Activated effector memory CD4-positive, alpha-beta T cell treated with anti-CD3 and anti-CD28 coated beads, Interleukin-2, amount 50 U/mL, for 16 hours (primary cell): ENCODE measurements at regions not wholly inside any gene's neighbourhood (a gene's known extent, or its start where the extent isn't known, plus 50 kb on each side); places are given as distances from the start of the nearest gene placed in this dataset.

ENCODE experiments used
- DNase-seq: peaks from one replicate; pipeline ENCODE4 v3.0.0-alpha.2; 2020

DNA sequence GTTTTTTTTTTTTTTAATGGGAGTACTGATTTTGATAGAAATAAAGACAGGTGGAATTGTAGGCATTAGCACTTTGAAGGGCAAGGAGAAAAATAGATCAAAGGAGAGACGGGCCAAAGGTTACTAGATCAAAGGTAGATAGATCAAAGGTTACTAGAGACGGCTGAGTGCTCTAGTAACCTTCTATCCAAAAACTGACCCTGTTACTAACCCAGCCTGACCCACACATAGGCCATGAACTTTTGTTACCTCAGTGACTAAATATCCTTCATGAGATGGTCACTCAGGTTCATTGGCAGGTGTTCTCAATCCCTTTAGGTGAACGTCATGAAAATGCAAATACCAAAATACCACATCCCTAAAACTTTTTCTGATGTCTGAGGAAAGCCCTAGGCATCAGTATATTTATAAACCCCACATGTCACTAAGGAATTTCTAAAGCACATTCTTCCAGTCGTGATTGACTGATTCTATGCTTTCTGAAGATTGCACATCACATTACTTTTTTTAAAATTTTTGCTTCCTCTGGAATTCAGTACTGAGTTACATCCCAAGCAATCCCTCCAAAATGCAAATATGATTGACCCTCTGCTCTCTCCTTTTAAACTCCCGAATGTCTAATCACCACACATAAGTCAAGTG is 772.7 kb downstream of the BRINP1 start:
- no peak for DNase-seq

DNA sequence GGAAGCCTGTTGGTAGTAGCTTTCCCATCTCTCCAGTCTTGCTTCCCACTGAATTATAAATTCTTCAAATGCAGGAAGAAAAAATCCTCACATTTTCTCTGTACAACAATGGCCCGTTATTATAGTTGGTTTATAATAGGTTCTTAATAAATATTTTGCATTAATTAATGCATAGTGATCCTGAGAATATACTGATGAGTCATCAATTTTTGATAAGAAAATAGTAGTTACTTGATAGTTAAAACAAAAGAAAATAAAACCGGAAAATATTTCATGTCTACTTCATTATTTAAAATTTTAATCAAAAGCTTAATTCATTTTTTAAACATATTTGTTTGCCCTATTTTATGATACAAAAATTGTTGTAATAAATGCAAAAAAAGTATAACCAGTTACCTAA is 762.6 kb downstream of the BRINP1 start:
- DNase-seq, result no peak

DNA sequence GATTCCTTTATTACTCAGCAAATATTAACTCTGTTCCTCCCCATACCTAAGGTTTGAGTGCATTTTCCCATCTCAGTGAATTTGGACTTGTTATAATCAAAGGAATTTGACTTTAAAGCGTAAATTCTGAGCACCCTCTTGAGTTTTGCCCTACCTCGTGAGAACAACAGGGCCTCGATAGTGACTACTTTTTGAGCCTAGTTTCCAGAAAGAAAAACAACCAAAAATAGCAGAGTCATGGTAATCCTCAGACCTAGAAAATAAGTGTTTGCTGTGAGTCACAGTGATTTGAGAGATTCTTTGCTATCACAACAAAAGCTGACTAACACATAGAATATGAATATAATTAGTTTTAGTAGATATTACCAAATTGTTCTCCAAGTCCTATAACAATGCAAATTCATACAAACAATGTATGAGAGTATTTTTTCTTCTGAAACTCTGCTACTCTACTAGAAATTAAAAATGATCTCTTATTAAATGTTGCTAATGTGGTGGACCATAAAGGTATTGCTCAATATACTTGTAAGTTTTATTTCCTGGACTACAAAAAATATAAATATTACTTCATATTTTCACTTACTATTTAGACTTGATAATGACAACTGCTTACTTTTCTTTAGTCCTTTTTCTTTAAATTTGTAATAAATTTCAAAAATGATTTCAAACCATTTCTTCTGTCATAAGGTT is 759.7 kb downstream of the BRINP1 start:
- DNase-seq, result no peak

DNA sequence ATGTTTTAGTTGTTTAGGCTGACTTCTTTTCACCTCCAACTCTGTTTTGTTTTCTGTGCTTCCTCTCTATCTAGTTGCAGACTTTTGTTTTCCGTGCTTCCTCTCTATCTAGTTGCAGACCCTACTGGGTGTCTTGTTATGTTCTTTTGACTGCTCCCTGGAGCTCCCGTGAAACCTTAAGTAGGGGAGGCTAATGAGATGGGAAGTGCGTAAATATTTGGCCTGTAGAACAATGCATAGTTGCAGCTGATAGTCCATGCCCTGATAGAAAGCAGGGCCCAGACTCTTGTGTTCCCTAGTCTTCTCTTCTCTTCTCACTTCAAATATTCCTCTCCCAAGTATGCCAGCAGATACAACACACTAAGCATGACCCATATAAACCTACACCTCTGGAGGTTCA is 757.0 kb downstream of the BRINP1 start:
- no peak for DNase-seq

DNA sequence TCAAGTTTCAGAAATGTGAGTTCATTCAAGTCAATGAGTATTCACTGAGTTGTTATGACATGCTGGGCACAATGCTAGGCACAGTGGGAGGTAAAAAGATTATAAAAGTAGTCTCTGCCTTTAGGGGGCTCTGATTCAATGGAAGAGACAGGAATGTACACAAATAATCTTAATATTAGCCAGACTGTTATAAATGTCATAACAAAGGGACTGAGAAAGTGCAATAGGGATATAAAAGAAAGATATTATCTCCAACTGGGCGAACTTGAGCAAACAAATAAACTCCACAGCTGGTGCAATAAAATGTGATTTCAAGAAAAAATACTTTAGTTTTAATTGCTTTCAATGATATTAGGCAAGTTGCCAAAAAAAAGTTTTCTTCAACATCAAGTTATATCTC is 755.2 kb downstream of the BRINP1 start:
- no peak for DNase-seq

DNA sequence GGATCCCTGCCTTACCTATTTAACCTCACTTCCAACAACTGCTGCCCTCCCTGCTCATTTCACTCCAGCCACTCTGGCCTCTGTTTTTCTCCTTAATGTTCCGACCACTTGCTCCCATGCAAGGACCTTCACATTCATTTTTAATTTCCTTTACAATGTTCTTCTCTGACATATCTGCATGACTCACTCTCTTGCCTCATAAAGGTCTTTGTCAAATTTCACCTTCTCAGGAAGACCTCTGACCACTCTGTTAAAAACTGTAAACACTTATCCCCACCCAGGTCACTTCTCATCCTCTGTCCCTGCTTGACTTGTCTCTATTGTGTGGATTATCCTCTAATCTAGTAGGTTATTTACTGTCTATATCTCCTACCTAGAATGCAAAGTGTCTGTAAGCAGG is 751.2 kb downstream of the BRINP1 start:
- DNase-seq, result no peak

DNA sequence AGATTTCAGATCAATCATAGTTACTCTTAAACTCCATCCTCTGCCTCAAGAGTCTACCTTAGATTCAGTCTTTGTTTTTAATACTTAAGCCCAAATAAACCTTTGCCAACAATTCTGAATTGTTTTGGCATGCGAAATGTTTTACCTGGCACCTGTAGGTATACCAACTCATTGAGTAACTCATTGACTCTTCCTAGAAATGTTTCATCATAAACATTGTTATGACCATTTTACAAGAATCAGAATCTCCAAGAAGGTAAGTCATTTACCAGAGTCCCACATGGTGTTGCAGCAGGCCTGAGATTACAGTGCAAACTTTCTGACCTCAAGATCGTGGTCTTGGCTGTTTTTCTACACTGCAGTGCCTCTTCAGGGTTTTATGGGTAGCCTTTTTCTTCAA is 750.4 kb downstream of the BRINP1 start:
- DNase-seq, result no peak

DNA sequence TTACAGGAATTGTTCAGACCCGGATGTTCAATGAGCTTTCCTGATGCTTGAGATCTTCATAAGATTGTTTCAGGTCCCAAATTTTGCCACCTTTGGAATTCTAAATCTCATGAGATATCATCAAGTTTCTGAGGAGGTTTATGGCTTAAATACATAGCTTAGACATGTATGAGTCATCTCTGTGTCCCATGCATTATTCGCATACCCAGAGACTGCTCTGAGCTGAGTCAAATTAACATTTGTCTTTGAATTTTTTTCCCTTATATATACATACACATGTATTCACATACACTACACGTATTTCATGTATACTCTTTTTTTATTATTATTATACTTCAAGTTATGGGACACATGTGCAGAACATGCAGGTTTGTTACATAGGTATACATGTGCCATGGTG is 744.6 kb downstream of the BRINP1 start:
- DNase-seq, result no peak

DNA sequence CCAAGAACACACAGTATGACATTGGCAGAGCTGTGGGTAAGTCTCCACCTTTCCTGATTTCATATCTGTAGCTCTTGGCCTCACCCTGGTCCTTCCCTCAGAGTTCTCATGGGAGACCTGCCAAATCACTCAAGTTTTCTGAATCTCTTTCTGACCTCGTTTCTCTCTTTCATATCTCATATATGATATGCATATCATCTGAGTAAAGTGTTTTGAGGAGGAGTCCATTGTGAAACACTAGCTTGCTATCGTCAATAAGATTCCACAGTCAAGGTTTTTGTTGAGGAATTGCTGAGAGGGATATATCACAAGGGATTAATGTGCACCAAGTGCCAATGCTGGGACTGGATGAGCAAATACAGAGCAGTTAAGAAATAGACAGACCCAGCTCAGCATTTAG is 739.2 kb downstream of the BRINP1 start:
- no peak for DNase-seq

DNA sequence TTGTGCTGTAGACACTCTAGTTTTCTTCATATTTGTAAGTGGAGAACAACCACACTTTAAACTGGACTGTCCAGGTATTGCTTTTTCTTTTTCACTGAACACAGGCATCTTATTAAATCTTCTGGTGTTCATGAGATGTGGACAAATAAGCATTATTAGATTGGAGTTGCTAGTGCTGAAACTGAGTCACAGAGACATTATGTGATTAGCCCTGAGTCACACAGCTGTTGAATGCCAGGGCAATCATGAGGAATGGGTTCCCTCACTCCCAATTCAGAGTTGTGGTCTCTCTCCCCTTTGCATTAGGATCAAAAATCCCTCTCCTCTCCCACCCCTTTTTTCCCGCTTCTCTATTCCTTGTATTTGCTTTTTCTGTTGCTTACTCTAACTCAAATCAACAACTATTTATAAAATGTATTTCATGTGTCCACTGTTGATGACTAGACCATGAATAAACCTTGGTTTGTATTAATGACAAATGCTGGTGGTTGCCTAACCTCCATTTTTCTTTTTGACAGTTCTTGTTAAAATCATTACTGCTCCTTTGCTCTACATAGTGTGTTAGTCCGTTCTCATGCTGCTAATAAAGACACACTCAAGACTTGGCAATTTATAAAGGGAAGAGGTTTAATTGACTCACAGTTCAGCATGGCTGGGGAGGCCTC is 738.2 kb downstream of the BRINP1 start:
- DNase-seq, result no peak

DNA sequence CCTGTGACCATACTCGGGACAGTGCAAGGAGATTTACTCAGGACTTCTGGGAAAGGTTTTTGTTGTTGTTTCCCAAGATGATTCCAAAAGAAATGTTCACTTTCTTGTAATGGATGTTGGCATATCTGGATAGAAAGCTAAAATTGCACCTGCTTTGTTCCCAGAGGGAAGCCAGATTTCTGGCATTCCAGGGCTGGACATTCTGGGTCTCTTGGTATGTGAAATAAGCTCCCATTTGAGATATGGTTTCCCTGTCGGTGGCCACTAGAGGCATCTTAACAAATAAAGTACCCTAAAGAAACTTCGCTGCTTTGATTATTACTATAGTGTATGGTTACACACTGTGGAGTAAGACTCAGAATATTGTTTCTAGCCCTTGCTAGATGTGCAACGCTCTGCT is 737.3 kb downstream of the BRINP1 start:
- no peak for DNase-seq

DNA sequence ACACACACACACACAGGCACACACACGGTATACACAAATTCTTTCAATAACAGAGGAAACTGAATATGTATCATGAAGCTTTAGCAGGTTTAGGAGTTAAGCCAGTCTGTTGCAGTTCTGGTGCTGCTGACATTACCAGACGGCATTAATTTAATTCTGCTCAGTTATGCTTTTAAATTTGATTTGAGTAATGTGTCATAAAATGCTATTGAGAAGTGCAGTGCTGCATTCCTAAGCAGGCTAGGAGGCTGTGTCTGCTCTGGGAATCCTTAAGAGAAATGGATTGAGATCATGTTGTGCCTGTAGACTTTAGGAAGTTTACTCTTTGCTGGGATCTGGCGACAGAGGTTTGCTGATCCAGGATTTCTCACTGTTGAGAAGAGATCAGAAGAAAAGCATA is 733.8 kb downstream of the BRINP1 start:
- no peak for DNase-seq

DNA sequence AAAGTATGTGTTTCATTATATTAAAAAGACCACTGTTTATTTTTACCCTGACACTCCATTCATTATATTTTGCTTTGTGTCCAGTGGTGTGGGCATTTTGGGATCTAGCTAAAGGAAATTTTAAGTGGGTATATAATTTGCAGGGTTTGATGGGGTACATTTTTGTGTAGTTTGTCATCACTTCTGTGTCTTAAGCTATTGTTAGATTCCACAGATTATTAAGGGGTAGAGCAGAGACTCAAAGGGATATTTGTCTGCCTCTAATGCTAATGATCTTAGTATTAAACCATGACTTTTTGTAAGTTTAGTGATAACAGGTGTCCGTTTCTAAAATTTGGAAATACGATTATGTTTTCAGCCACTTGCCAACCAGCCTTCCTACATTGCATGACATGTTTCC is 731.6 kb downstream of the BRINP1 start:
- no peak for DNase-seq

DNA sequence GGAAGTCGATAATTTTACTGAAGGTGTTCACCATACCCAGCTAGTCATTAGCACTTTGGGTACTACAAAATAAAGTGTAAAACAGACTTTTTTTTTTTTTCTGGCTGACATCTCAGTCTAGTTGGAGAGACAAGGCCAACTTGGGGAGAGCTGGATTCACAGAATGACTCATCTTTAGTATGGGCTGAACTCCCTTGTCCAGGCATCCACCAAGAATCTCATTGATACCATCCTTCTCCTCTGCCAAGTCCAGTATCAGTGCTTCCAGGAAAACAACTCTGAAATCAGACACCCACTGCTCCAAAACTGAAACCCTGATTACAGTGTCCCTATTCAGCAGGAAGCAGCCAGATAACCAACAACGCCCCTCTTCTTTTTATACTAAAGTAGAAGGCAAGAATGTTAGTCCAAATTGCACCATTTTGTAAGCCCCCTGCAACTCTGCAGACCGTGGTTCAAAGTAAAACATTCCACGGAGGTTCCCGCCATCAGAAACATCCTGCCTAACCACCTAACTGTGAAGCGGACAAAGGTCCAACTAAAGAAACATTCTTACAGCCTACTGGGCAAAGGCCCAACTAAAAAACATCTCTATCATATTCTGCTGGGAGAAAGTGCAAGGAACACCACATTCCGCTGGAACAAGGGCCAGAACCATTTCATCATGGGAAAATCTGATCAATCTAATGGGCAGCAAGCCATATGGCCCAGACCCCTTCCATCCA is 728.2 kb downstream of the BRINP1 start:
- no peak for DNase-seq

DNA sequence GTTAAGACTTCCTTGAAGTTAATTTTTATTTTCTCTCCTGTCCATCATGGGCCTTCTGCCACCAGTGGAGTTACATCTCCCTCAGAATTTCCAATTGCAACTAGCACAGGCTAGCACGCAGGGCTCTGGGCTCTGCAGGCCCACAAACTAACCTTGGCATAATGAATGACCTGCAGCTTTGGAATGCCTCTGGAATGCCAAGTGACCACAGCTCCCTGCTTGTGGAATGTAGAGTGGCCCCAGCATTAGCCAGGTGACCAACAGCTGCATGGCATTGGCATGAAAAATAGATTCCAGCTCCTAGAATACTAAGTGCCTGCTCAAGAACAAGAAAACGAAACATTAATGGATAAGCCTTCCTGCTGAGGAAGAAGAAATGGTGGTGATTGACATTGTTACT is 726.1 kb downstream of the BRINP1 start:
- no peak for DNase-seq

DNA sequence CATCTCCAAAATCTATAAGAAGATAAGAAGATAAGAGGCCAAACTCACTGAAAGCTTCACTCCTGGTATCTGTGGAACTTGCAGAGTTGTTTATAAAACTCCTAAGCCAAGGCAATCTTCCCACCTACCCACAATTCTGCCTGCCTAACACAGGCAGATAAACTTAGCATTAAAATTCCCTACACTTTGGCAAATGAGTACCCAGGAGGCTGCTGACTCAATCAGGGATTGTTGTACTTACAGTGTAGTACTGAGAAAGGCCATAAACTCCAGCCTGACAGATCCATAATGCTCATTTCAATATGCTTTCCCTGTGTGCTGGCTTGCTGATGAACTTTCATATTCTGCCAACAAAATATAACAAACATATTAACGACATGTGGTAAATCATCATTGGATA is 725.2 kb downstream of the BRINP1 start:
- DNase-seq, result no peak

DNA sequence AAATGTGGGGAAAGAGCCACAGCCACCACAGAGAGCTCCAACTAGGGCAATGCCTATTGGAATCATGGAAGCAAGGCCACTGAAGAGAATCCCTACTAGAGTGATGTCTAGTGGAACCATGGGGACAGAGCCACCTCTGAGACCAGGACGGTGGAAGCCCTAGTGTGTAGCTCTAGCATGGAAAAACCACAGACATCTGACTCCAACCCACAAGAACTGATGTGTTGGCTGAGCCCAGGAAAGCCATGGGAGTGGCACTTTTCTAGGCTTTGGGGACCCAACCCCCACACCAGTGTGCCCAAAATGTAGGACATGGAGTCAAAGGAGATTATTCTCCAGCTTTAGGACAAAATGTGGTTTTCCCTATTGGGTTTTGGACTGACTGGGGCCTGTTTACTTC is 721.9 kb downstream of the BRINP1 start:
- DNase-seq, result no peak

DNA sequence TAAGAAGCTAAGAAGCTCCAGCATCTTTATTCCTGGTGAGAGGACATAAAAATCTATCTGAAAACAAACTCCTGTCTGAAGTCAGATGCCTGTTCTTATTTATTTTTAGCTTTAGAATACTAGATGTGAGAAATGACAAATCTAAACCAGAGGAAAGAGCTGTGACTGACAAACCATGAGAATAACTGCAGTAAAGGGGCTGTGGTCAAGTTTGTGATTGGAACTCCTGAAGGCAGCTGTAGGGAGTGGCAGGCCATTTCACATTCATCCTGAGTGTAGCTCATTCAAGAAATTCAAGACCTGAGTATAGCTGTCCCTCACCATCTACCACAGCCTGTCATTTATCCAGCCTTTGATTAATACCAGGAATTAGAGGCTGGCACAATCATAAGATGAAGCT is 718.8 kb downstream of the BRINP1 start:
- DNase-seq, result no peak

DNA sequence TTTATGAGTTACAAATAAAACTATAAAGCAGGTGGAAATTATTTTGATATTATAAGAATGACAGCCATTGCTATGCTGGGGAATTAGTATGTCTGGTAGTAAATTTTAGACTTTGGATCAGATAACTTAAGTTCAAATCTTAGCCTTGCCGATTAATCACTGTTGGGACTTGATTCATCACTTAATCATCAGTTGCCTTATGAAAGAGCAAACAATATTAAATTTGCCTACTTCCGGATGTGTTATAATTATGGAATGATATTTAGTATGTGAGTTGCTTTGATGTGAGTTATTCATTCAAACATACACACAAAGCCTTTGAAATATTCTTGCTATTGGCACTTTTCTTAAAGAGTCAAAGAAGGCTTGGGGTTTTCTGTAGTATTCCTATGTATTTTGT is 717.7 kb downstream of the BRINP1 start:
- DNase-seq, result no peak

DNA sequence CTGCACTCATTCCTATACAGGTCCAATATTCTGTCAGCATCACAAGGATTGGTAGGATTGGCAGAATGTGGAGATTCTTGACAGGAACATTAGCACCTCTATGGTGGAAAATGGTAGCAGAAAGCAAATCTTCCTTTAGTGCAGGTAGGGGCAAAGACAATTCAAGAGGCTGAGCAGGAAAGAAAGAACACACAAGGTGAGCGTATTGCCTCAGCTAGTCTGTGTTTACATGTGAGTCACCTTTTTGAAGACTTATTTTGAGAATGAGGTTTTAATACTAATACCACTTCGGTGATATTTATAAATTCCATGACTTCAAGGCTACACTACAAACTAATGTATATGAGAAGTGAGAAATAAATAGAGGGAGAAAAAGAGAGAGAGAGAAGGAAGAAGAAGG is 717.0 kb downstream of the BRINP1 start:
- DNase-seq, result no peak

DNA sequence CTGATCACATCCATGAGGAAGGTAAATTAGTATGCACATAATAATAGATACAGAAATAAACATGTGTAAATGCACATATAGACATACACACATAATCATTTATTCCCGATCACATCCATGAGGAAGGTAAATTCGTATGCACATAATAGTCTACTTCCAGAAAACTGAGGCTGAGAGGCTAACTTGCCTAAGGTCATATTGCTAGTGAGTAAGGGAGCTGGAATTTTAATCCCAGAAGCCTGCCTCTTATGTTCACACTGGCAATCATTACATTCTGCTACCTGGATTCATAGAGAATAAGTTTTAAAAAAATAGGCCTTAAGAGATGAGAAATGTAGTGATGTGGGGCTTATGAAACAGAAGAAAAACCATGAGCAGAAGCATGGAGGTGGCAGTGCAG is 716.3 kb downstream of the BRINP1 start:
- DNase-seq, result no peak

DNA sequence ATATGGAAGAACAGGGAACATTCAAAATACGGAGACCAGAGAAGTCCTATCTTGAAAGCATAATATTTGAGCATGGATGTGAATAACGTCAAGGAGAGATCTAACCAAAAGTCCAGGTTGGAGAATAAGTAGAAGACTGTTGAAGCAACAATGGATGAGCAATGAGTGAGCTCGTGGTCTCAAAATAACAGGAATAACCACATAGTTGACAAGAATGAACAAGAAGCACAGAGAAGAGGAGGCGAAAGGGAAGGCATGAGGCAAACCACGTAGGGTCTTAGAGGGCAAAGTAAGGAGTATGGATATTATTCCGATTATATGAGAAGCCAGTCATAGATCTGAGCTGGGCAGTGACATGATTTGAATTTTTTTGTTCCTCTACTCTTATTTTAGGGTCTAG is 710.2 kb downstream of the BRINP1 start:
- DNase-seq, result no peak

DNA sequence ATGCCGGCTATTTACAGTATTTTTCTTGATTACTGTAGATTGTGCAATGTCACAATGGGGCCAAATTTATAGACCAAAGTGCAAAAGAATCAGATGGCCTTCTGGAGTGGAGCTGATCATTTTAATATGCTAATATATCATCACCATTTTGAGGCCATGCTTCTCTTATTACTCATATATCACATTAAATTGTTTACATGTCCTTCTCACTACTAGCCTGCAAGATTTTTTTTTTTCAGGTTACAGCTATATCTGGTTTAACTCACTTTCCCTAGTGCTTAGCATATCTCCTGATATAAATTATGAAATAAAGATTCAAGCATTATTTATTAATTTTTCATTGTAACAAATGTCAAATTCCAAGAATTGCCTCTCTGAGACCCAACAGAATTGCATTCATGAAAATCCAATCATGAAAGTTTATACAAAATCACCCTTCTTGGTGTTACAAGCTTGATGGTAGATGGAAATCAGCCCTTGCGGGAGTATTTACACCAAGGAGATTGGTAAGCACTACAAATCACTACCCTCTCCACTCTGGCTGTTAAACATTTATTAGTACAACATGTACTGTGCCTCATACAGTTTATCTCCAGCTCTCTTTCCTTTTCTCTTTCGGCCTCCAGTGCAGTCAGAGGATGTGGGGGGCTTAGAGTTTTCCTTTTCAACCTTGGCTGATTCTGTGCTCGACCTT is 703.9 kb downstream of the BRINP1 start:
- no peak for DNase-seq
